A673 (cell line): ENCODE measurements at regions not wholly inside any gene's neighbourhood (a gene's known extent, or its start where the extent isn't known, plus 50 kb on each side); places are given as distances from the start of the nearest gene placed in this dataset.

ENCODE experiments used
- EZH2 ChIP-seq: fragments of 200-600 bp; sonication (generic); IDR thresholded peaks from 2 replicates; pipeline ENCODE4 v1.6.1; 2017; ENCODE audit warnings: borderline replicate concordance, low read depth, mild to moderate bottlenecking, mixed read lengths, antibody characterized with exemption, low read length; ENCODE audit not compliant: poor library complexity, severe bottlenecking
- TF ChIP-seq, protein P1 (sequence below): fragments of 300-800, 200-600 bp; sonication (generic); conservative IDR thresholded peaks from 2 replicates; pipeline ENCODE4 v1.5.1; 2017; ENCODE audit warnings: low read depth, mild to moderate bottlenecking, antibody characterized with exemption, low read length, moderate library complexity, mixed read lengths

DNA sequence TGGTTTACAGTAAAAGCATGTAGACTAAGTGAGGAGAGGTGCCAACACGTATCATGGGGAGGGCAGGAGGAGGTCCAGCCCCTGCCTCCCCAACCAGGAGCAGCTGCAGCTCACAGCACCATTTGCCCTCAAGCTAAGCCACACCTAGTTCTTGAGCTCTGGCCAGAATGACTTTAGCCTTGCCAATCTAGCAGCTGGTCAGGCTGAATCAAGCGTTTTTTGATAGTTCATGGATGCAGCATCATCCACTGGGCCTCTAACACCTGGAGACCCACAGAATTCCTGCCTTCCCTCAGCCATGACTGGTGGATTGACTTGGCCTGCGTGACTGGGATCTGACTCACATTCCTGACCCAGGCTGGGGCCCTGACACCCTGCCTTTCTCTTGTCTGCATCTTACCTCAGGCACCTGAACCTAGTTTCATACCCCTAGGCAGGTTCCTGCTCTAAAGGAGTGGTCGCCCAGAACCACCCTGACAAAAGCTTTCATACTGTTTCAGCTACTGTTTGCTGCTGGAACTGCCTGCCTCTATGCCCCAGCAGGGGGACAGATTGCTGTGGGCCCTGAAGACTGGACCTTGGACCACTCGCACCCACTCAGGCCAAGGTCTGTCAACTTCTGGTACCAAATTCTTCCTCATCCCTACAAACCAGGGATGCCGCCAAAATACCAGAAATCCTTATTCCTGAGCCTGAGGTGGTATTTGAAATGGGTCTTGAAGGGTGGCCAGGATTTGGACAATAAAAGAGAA lies 122.3 kb downstream of the QRSL1 start:
- TF ChIP-seq, protein P1, sequence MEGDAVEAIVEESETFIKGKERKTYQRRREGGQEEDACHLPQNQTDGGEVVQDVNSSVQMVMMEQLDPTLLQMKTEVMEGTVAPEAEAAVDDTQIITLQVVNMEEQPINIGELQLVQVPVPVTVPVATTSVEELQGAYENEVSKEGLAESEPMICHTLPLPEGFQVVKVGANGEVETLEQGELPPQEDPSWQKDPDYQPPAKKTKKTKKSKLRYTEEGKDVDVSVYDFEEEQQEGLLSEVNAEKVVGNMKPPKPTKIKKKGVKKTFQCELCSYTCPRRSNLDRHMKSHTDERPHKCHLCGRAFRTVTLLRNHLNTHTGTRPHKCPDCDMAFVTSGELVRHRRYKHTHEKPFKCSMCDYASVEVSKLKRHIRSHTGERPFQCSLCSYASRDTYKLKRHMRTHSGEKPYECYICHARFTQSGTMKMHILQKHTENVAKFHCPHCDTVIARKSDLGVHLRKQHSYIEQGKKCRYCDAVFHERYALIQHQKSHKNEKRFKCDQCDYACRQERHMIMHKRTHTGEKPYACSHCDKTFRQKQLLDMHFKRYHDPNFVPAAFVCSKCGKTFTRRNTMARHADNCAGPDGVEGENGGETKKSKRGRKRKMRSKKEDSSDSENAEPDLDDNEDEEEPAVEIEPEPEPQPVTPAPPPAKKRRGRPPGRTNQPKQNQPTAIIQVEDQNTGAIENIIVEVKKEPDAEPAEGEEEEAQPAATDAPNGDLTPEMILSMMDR: no peak
- TF ChIP-seq EZH2: no peak
